ENCODE measurements at regions not wholly inside any gene's neighbourhood (a gene's known extent, or its start where the extent isn't known, plus 50 kb on each side); places are given as distances from the start of the nearest gene placed in this dataset.

DNA sequence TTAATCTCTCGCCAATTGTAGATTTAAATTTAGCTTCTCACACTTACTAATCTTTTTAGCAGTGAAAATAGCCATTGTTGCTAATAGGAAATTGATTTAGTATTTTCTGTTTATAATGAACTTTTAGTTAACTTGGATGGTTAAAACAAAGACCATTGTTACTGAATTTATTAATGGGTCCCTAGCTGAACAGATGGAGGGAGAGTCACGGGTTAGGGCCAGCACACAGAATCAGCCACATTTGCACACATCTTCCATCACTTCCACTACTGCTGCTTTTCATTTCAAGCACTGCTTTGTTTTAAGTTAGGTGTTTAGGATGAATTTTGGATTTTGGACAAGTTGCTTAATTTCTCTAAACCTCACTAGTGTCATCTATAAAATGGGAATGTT lies 125.9 kb upstream of the ADAMTSL1 start:
- DNase-seq (ENCODE audit: low read depth in 2 of 2): no peak

DNA sequence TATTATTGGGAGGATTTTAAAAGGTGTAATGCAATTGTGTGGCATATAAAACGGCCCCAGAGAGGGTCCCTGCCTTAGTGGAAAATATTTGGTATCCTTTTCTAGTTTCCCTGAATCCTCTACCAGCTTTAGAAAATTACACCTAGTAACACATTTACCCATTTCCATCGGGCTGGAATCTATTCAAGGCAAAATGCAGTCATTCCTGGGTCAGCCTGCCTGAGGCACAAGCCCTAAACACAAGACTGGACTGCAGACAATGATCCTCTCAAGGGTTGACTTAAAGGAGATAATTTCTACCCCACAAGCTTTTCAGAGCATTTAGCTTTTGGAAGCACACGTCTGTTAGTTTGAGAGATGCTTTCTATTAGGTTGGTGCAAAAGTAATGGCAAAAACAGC lies 124.4 kb upstream of the ADAMTSL1 start:
- no peak for DNase-seq (ENCODE audit: low read depth in 2 of 2)

DNA sequence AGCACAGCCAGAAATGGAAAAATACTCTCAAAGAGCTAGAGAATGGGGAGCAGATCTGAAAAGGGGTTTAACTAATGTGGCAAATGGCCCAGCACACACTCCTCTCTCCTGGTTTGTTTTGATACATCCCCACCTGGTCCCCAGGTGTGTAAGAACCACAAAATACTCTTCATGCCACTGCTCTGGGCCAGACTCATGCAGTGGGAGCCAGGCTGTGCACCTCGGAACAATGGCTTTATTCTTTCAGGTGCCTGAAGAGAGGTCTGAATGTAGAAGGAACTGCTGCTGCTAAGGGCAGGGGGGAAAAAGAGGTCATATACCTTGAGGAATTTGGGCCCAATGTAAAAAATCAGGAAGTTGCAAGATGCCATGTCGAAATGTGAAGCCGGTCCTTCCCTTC lies 123.9 kb upstream of the ADAMTSL1 start:
- no peak for DNase-seq (ENCODE audit: low read depth in 2 of 2)

DNA sequence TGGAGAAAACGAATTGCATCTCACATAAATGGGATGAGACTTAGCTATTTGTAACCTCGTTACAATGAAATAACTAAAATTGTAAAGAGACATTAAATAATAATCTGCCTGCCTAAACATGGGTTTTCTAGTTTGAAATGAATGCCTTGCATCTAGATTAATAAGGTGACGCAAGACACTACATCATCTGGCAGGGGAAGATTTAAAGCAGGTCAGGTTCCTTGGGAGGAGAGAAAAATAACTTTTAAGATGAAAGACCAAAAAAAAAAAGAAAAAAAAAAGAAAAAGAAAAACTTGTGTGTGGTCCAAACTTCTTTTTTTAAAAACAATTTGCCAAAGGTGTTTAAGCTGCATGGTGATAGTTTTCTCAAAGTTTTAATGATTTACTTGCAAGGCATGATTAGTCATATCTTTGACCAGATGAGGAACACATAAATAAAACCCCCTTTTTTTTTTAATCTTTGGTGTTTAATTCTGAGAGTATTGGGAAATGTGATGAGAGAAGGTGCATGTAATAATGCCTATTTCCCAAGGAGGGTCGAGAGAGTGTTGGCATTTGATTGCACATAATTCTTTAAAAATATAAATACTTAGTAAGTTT lies 122.9 kb upstream of the ADAMTSL1 start:
- no peak for DNase-seq (ENCODE audit: low read depth in 2 of 2)

DNA sequence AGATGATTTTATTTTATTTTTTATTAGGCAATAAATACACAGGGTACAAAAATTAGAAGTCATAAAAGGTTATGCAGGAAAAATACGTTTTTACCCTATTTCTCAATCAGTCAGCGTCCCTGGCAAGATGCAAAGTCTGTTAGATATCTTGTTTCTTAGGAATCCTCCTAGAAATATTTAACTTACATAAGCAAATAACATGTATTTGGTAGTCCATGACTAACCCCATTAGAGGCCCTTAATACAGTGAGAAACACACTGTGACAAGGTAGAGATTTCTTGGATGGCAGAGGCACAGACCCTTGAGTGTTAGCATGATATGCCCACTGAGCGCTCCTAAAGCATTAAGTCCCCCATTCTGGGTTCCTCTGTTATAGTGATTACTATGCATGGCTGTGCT lies 121.2 kb upstream of the ADAMTSL1 start:
- DNase-seq (ENCODE audit: low read depth in 2 of 2): no peak

DNA sequence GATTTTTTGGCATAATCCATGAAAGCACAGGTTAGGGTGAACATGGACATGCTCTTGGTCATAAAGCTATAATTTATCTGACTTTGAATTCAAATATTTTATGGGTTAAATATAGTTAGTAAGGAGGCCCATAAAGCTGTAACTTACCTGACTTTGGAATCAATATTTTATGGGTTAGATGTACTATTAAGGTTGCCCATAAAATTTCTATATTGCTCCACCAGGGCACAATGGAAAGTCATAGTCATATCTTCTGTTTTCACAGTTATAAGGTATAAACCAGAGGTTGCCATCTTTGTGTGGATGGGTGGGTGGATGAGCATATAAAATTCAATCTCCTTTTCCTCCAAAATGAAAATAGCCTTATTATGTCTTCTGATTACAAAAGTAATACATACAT lies 120.5 kb upstream of the ADAMTSL1 start:
- no peak for DNase-seq (ENCODE audit: low read depth in 2 of 2)

DNA sequence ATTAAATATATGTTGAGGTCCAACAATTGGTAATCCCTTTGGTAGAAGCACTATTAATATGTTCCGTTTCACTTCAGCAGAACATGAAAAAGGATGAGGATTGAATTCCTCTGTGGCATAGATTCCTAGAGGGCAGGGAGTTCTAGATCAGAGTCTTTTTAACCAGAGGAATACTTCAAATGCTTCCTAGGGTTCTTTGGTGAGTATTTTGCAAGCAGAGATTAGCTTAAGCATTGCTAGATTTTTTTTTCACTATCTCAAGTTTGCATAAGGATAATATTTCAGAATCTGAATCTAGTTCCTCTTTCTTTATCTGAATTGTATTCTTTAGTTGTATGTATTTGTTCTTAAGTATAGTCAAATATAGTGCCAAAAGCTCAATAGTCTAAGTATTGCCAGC lies 116.6 kb upstream of the ADAMTSL1 start:
- DNase-seq (ENCODE audit: low read depth in 2 of 2): no peak

DNA sequence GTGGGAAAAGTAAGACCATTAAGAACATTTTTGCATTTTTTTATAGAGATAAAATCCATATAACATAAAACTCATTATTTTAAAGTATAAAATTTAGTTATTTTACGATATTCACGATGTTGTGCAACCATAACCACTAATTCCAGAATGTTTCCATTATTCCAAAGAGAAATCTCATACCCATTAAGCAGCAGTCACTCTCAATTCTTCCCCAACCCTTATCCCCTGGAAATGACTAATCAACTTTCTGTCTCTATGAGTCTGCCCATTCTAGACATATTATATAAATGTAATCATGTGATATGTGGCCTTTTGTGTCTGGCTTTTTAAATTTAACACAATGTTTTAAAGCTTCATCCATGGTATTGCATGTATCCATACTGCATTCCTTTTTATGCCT lies 115.6 kb upstream of the ADAMTSL1 start:
- DNase-seq (ENCODE audit: low read depth in 2 of 2): no peak

DNA sequence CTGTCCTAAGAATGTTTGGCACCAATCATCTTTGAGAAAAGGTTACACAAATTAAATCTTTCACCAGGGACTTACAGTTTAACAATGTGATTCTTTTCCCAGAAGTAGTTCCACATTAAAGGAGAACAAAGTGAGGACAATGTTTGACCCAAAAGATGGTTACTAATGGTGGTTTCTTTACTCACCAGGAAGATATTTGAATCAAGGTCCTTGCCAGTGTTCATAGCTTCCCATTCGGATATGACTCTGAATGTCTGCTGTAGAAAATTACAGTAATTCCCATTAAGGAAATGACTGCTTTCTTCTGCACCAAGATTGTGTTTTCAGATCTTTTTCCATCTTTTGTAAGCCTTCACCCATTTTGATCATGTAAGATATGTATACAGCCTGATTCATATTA lies 114.6 kb upstream of the ADAMTSL1 start:
- no peak for DNase-seq (ENCODE audit: low read depth in 2 of 2)

DNA sequence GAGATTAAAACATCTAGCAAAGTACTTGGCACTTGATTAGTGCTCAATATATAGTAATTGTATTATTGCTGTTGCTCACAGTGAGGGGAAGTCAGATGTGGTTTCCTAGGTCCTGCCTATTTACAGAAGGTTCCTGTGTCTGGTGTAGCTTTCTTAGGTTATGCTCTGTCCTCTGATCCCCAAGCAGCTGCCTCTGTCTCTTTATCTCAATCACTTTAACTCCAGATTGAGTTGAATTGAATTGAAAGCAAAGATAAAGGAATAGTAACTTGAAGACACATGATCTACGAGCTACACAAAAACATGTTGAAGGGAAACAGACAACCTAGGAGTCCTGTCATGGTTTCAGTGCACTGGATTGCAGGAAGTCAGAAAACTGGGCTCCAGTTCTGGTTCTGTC lies 113.9 kb upstream of the ADAMTSL1 start:
- DNase-seq (ENCODE audit: low read depth in 2 of 2): no peak

DNA sequence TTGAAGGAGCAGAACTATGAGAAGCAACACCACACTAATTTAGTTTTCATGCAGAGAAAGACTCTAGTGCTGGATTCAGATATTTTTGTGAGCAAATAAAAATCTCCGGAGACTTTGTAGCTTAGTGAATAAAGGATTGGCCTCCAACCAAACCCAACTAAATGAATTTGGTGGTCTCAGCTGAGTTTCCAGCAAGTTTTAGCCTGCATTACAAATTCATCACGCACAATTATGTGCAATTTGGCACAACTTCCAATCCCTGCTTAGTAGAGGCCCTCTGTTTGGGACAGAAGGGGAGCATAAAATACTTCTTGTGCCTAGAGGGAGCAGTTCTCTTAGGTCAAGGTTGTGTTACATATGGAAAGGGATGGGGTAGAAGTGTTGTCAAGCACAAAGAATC lies 112.3 kb upstream of the ADAMTSL1 start:
- no peak for DNase-seq (ENCODE audit: low read depth in 2 of 2)

DNA sequence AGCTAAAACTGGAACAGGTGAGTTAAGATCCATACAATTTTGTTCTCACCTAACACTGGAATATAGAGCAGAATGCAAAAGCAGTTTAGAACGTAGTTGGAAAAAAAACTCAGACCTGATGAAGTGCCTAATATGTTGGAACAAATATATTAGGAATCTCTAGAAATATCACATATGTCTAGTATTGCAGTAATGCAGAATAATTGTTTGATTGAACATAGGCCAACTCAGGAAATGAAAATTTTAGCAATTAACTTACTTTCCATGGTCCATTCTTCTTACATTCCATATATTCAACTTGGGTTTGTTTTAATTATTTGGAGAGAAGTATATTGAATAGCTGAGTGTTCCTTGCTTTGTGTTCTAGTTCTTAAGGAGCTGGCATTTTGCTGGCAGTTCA lies 111.8 kb upstream of the ADAMTSL1 start:
- DNase-seq (ENCODE audit: low read depth in 2 of 2): no peak

DNA sequence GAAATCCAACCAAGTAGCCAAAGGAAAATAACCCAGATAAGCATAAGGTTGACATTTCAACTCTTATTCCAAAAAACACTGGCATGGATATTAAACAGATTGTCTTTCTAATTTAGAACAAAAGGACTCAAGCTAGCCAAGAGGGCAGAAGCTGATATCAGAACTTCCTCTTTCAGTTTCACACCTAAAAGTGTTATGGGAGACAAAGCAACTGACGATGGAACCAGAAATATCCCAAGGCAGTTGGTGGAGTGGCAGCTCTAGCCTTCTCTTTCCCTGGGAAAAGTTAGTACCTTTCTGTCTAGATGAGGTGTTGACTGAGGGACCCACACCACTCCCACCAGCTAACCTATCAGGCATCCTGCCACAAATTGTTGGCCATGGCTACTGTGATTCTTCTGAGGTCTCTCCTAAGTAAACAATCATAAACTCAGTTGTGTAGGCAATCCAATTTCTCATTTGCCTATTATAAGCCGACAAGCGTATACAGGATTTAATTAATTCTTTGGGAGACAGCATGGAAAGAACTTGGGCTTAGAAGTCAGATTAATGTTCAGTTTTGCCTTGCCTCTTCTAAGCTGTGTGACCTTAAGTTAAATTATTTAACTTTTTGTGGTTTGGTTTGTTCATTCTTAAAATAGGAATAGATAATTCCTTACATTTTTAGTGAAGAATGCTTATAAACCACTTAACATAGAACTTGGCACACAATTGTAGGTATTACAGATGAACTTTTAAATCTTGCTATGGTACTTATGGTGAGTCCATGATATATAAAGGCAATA lies 110.9 kb upstream of the ADAMTSL1 start:
- no peak for DNase-seq (ENCODE audit: low read depth in 2 of 2)

DNA sequence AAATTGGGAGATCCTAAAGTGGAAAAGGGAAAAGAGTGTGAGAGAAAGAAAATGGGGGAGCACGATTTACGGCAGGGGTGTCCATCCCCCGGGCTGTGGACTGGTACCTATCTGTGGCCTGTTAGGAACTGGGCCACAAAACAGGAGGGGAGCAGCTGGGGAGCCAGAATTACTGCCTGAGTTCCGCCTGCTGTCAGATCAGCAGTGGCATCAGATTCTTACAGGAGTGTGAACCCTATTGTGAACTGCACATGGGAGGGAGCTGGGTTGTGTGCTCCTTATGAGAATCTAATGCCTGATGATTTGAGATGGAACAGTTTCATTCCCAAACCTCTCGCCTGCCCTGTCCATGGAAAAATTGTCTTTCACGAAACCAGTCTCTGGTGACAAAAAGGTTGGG lies 108.3 kb upstream of the ADAMTSL1 start:
- DNase-seq (ENCODE audit: low read depth in 2 of 2): no peak

DNA sequence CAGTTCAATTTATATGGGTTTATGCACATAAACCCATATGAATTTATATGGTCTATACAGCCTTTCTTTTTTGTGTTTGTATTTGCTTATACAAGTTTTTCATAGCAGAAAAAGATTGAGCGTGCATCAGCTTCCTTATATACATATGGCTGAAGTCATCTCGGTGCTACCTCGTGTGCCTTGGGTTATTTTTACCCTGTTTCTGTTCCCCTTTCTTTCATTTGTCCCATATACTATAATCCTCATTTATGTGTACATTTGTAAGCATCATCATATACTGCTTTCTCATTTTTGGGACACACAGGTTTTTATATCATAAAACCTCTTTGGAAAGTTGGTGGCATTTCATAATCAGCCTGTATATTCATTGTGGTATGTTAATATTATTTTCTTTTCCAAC lies 107.8 kb upstream of the ADAMTSL1 start:
- DNase-seq (ENCODE audit: low read depth in 2 of 2): no peak

DNA sequence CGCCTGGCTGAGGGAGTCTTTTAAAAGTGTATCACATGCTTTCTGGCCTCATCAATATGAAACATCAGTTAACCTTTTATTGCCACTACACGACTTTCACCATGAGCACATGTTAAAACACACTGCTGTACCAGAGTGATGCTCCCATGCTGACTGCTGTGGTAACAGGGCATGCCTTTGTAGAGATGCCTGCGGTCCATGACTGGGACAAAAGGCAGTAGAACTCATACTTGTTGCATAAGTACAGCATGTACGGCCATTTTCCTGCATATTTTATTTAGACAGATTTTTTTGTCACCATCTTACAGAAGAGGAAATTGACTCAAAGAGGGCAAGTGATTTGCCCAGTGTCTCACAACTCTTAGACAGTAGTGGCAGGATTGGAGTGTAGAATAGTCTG lies 105.7 kb upstream of the ADAMTSL1 start:
- no peak for DNase-seq (ENCODE audit: low read depth in 2 of 2)

DNA sequence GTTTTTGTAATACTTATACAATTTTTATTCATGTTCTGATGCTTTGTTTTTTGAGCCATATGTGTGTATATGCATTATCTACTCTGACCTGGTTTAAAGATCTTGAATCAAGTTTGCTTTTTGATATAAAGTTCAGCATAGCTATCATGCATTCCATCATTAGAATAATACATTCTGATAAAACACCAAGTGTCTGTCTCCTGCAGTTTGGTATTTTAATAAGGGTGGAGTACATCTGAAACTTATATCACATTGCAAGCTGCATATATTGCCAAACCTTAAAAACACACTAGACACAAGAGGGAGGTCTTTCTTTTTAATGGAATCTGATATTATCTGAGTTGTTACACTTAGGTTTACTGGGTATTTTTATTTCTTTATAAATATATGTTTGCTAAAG lies 102.8 kb upstream of the ADAMTSL1 start:
- DNase-seq (ENCODE audit: low read depth in 2 of 2): no peak

DNA sequence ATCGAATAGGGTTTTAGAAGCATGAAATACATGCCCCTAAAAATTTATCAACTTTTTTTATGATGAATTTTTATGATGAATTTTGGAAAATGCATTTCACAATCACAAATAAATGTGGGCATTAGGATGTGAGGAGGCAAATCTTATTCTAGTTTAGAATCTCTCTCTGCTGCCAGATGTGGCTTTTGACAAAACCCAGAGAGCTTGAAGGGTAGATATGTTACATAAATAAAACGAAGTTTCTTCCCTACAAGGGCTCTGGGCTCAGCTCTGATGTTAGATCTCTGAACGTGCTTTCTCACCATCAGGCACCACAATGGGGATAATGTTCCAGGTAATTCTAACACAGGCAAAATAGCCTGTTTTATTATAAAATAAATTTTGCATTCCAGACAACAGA lies 102.3 kb upstream of the ADAMTSL1 start:
- no peak for DNase-seq (ENCODE audit: low read depth in 2 of 2)

DNA sequence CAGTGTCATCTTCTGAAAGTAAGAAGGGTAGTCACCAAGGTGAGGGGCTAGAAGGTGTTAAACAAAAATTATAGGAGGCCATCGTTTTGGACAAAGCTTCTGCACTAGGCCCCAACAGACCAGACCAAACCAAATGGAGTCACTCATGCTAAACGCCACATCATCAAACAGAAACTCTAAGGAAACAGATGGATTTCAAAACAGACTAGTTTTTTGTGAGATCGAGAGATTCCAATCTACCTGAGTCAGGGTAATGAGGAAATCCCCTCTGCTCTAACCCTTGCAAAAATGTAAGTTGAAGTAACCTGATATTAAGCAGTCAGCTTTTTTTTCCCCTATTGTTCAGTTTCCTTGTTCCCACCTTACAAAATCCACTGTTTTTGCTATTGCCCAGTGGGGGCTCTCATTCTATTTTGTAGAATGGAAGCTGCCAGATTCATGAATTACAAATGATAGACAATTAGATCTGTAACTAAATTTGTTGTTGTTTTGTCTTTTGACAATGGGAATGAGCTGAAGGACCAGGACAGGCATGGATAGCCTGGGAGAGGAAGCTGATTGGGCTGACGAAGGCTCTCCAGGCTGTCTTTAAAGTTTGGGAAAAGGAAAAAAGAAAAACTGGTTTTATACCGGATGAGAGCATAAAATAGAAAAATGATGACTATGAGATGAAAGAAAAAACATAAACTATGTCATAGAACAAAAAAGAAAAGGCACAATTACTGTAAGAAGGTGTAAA lies 94.7 kb upstream of the ADAMTSL1 start:
- no peak for DNase-seq (ENCODE audit: low read depth in 2 of 2)

DNA sequence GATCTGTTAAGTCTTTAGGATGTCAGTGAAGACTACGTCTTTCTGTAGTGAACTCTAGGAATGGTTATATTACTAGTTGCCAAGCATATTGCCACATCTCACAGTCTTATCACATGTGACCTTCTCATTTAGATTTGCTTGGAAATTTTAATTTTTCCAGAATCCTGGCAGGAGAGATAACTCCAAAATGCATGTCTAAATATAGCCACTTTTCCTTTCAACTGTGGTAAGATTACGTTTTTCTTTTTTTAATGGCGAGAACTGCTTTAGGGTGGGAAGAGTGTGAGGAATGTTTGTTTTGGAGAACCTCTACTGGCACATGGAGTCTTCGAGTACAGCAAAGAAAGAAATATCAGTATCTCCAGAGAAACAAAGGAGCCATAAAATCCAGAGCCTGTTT lies 91.7 kb upstream of the ADAMTSL1 start:
- no peak for DNase-seq (ENCODE audit: low read depth in 2 of 2)

DNA sequence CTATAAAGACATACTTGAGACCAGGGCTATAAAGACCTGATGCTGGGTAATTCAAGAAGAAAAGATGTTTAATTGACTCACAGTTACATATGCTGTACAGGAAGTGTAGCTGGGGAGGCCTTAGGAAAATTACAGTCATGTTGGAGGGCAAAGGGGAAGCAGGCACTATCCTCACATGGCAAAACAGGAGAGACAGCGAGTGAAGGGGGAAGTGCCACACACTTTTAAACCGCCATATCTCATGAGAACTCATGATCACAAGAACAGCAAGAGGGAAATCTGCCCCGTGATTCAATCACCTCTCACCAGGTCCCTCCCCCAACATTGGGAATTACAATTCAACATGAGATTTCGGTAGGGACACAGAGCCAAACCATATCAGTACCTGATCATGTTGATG lies 89.9 kb upstream of the ADAMTSL1 start:
- DNase-seq (ENCODE audit: low read depth in 2 of 2): no peak

DNA sequence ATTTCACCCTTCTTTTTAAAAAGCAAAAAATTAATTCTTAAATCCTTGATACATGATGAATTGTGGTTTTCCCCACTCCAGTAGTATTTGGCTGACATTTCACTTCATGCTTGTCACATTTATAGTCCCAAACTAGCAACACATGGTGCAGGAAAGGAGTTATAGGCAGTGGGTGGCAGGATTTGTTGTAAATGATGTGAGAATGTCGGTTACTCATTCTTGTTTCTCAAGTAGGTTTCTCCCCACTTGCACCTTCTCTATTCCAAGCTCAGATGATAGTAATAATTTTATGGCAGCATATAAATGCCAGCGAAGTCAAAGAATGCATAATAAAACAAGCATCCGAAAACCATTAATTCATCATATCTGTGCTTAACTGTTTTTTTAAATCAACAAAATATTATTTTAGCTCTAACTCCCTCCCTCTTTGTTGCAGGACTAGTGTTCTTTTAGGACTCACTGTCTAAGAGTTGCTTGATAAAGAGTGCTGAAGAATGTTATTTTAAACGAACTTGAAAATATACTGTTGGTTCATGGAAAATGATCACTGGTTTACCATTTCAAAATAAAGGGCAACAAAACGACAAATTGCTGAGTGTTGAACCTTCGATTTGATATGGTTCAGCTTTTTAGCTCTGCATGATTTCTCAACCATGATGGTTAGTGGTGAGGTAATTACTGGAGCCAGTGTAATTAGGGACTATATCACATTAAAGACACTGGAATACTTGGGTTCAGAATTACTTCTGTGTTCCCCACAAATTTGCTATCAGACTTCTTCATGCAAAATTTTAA lies 88.1 kb upstream of the ADAMTSL1 start:
- DNase-seq (ENCODE audit: low read depth in 2 of 2): no peak

Measured in stimulated activated CD4-positive, alpha-beta T cell treated with anti-CD3 and anti-CD28 coated beads, Interleukin-4, amount 100 ng/mL, for 48 hours (primary cell).